Activated naive CD4-positive, alpha-beta T cell treated with anti-CD3 and anti-CD28 coated beads, Interleukin-2, amount 50 U/mL, for 72 hours (primary cell): ENCODE measurements at regions not wholly inside any gene's neighbourhood (a gene's known extent, or its start where the extent isn't known, plus 50 kb on each side); places are given as distances from the start of the nearest gene placed in this dataset.
A peak's percentile ranks its signal among the peaks of the same experiment; 100 is the strongest.

Source experiments
- ATAC-seq, 2 donors: fragments of 150-1000 bp; cut with Tn5 transposase; 2 replicates each; pipeline ENCODE4 v1.10.0; 2021; ENCODE audit warnings: mild to moderate bottlenecking in 2 of 2, moderate library complexity in 2 of 2
- DNase-seq, 2 donors: peaks; one replicate each; pipeline ENCODE4 v3.0.0; 2021 to 2022; ENCODE audit warnings: low spot score in 2 of 2
- H3K27ac Mint-ChIP-seq, 2 donors: one replicate each; pipeline ENCODE4 v1.8.0; 2022; ENCODE audit warnings: mild to moderate bottlenecking in 2 of 2, mixed read lengths in 2 of 2
- H3K36me3 Mint-ChIP-seq, 2 donors: one replicate each; pipeline ENCODE4 v1.8.0; 2022; ENCODE audit warnings: mixed read lengths in 2 of 2
- H3K9me3 Mint-ChIP-seq, 2 donors: one replicate each; pipeline ENCODE4 v1.8.0; 2022; ENCODE audit warnings: mixed read lengths in 2 of 2

GRCh38 chr6:109315341-109316110, 66.7 kb downstream of the CD164 start:
- no peaks in the 10 kb centered on the region for H3K36me3 Mint-ChIP-seq
- H3K27ac Mint-ChIP-seq = no peak overlapping the region
- DNase-seq (no peak), ATAC-seq (no peak)
- H3K9me3 Mint-ChIP-seq = no peaks in the 10 kb centered on the region

- Mint-ChIP-seq H3K9me3 (no peaks in the 10 kb centered on the region), H3K27ac (no peak overlapping the region), H3K36me3 (no peaks in the 10 kb centered on the region)
- no peak for DNase-seq
- ATAC-seq = no peak
These were observed 68.0 kb downstream of the CD164 start for GRCh38 chr6:109314313-109314712.

DNA sequence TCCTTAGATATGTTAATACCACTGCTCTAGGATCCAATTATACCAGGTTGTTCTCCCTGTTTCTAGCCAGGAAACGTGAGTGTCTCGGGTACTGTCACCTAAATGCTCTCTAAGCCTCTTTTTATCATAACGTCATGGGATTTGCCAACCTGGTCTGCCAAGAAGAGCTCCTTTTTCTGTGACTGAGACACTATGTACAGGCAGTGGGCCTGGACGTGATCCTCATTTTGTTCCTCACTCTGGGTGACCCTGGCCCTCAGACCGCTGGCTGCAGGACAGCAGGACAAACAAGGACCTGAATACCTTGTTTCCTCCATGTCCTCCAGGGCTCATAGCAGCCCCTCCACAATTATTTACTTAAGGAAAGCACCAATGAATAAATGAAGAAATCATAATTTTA, 69.1 kb downstream of the CD164 start:
- ATAC-seq (no peak), DNase-seq (no peak)
- Mint-ChIP-seq H3K27ac (no peak overlapping the region), H3K9me3 (no peaks in the 10 kb centered on the region), H3K36me3 (no peaks in the 10 kb centered on the region)

- H3K36me3 Mint-ChIP-seq = no peaks in the 10 kb centered on the region
- DNase-seq (no peak), ATAC-seq (no peak)
- H3K27ac Mint-ChIP-seq = no peak overlapping the region
- H3K9me3 Mint-ChIP-seq = no peaks in the 10 kb centered on the region
These were observed 70.8 kb downstream of the CD164 start for GRCh38 chr6:109311471-109311870.

GRCh38 chr6:109309917-109310316, 72.3 kb downstream of the CD164 start:
- no peaks in the 10 kb centered on the region for H3K9me3 Mint-ChIP-seq
- no peaks in the 10 kb centered on the region for H3K36me3 Mint-ChIP-seq
- no peak for ATAC-seq
- no peak for DNase-seq
- no peak overlapping the region for H3K27ac Mint-ChIP-seq

DNA sequence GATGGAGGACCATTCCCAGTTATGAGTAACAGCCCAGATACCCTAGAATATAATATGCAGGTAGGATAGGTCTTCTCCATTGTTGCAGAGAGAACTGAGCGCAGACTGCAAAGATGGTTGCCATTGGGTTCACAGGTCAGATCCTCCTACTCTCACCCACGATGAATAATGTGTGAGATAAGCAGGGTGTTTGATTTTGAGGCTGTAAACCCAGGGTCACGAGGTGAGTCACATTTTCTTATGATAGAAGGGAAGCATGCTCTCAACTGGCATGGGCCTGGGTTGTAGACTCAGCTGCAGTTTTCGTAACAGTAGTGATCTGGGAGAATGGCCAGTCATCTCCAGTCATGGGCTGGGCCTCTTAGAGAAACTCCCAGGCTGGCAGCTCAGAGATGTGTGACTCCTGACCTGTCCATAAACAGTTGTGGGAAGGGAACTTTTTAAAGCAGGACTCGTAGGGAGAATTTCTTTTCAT, 74.2 kb downstream of the CD164 start:
- H3K27ac Mint-ChIP-seq = no peak overlapping the region

DNA sequence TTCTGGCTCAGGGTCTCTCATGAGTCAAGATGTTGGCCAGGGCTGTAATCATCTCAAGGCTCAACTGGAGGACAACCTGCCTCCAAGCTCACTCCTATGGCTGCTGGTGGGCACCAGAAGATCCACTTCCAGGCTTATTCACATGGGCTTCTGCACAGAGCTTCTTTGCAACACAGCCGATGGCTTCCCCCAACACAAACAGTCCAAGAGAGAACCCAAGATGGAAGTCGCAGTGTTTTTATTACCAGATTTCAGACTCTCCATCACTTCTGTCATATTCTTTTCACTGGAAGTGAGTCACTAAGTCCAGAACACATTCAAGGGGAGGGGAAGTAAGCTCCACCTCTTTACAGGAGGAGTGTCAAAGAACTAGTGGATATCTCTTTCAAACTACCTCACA, 75.5 kb downstream of the CD164 start:
- H3K9me3 Mint-ChIP-seq = no peaks in the 10 kb centered on the region
- ATAC-seq = no peak

More for the DNA sequence above, 74.2 kb downstream of the CD164 start:
- H3K9me3 Mint-ChIP-seq = no peaks in the 10 kb centered on the region
- DNase-seq = peak in 1 of 2 donors; percentile 33
- peak; percentile 90 to 92 for ATAC-seq
- H3K36me3 Mint-ChIP-seq = no peaks in the 10 kb centered on the region

GRCh38 chr6:109305028-109305427, 77.2 kb downstream of the CD164 start:
- H3K9me3 Mint-ChIP-seq = no peaks in the 10 kb centered on the region
- H3K27ac Mint-ChIP-seq = peak overlapping the region in 1 of 2 donors; percentile 21
- DNase-seq (no peak), ATAC-seq (no peak)
- no peaks in the 10 kb centered on the region for H3K36me3 Mint-ChIP-seq

More for the DNA sequence above, 75.5 kb downstream of the CD164 start:
- Mint-ChIP-seq H3K36me3 (no peaks in the 10 kb centered on the region), H3K27ac (no peak overlapping the region)
- DNase-seq = no peak

DNA sequence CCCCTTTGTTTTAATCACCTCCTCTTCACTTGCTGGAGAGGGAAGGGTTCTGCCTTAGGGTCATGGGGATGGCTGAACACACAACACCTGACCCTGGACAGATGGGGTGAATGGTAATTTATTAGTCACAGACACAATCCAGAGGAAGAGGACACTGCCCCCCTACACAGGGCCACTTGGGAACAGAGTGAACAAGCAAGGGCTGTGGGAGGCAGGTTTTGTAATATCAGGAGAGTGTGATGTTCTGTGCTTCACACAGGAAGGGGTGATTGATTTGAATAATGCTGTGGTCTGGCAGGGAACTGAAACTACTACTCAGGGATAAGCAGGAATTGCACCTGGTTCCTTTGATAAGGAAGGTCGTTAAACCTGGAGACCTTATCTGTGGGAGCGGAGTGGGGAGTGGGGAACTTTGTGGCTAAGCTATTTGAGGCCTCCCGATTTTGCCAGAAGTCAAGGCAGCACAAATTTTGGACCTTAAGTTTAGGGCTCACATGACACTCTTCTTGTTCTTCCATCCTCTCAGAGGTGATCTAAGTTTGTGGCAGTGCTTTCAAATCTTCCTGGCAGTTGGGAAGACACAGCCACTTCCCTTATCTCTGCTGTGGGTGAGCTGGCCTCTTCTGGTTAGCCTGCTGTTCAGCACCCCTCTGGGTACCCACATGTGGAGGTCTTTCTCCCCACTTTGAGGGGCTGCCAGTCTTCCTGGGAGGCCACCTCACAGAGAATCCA, 77.8 kb downstream of the CD164 start:
- H3K36me3 Mint-ChIP-seq = no peaks in the 10 kb centered on the region
- ATAC-seq (peak; percentile 65 to 77), DNase-seq (peak in 1 of 2 donors; percentile 27)
- peak overlapping the region; percentile 21 to 60 for H3K27ac Mint-ChIP-seq
- no peaks in the 10 kb centered on the region for H3K9me3 Mint-ChIP-seq

GRCh38 chr6:109303640-109304283, 78.5 kb downstream of the CD164 start:
- peak overlapping the region; percentile 21 to 60 for H3K27ac Mint-ChIP-seq
- no peaks in the 10 kb centered on the region for H3K36me3 Mint-ChIP-seq
- no peak for ATAC-seq
- no peaks in the 10 kb centered on the region for H3K9me3 Mint-ChIP-seq
- no peak for DNase-seq

DNA sequence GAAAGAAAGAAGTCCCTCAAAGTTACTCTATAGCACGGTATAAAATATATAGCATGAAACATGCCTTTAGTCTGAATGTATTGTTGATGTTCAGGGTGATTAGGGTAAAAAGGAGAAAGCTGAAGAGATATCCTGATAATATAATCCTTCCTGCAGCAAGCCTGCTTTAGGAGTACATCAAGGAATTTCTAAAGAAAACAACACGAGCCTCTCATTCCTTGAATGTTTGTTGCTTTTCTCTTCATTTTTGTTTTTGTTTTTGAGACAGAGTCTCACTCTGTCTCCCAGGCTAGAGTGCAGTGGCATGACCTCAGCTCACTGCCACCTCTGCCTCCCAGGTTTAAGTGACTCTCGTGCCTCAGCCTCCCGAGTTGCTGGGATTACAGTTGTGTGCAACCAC, 79.1 kb downstream of the CD164 start:
- no peaks in the 10 kb centered on the region for H3K9me3 Mint-ChIP-seq
- no peak for ATAC-seq
- H3K36me3 Mint-ChIP-seq = no peaks in the 10 kb centered on the region
- no peak overlapping the region for H3K27ac Mint-ChIP-seq
- no peak for DNase-seq

DNA sequence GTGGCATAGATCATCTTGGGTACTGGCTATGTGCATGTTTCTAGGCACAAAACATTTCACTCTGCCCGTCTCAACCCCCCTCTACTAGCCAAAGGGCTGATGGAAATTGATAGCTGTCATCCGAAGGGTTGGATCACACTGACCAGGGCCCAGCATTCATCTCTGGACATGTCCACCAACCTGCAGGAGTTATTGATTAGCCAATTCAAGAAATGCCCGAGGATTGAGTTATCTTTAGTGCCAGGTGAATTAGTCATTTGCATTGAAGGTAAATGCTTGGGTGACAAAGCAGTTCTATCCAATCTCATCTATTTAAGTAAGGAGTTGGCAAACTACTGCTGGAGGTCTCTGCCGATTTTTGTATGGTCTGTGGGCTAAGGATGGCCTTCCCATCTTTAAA, 80.1 kb downstream of the CD164 start:
- DNase-seq (no peak), ATAC-seq (no peak)
- Mint-ChIP-seq H3K36me3 (no peaks in the 10 kb centered on the region), H3K27ac (no peak overlapping the region), H3K9me3 (no peaks in the 10 kb centered on the region)

GRCh38 chr6:109301418-109301817, 80.8 kb downstream of the CD164 start:
- DNase-seq (no peak), ATAC-seq (no peak)
- H3K36me3 Mint-ChIP-seq = no peaks in the 10 kb centered on the region
- no peaks in the 10 kb centered on the region for H3K9me3 Mint-ChIP-seq
- H3K27ac Mint-ChIP-seq = peak overlapping the region in 1 of 2 donors; percentile 45

DNA sequence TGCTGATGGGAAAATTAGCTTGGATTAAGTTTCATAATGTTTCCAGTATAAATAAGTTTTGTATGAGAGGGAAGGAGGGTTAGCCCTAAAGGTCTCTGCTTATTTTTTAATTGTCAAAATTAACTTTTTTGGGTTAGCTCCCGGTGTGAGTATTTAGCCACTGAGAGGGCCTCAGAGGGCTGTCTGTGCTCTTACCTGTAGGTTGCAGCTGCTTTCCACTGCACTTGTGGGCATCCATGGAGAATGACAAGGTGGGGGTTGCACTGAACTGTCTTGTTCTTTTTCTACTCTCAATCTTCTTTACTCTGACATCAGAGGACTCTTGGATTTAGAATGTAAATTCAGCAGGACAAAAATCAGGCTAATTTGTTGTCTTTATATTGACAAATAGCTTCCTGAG, 81.4 kb downstream of the CD164 start:
- no peak overlapping the region for H3K27ac Mint-ChIP-seq
- DNase-seq = no peak
- no peaks in the 10 kb centered on the region for H3K36me3 Mint-ChIP-seq
- no peak for ATAC-seq
- H3K9me3 Mint-ChIP-seq = no peaks in the 10 kb centered on the region

DNA sequence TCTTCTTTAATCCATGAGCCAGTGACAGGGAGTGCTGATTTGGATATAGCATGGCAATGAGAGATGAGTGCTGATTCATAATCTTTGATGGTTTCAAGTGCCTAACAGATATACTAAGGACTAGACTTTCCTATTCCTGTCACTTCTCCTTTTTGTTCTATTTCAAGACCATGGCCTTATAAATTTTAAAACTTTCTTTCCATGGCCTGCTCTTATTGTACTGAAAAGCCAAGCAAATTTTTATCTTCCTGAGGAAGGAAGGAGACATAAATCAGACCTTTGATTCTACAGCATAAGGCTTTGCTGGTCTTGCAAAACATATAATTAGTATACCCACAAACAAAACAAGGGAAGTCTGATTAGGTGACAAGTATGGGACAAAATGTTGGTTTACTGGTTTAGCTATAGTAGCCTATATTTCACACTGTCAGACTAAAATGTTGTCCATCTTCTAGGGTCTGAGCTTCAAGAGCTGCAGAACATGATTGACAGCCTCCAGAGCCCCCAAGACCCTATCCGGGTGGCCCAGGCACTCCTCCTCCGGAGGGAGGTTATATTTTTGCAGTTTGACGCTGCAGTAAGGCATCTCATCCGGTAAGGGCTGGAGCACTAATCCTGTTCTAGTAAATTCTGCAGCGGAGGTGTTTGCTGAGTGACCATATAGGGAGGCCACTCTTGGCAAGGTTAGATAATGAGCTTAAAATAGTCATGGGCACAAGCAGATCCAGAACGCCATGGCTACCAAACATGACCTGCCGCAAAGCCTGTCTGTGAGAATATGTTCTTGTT, 82.3 kb downstream of the CD164 start:
- Mint-ChIP-seq H3K27ac (no peak overlapping the region), H3K36me3 (no peaks in the 10 kb centered on the region), H3K9me3 (no peaks in the 10 kb centered on the region)
- ATAC-seq (no peak), DNase-seq (no peak)

DNA sequence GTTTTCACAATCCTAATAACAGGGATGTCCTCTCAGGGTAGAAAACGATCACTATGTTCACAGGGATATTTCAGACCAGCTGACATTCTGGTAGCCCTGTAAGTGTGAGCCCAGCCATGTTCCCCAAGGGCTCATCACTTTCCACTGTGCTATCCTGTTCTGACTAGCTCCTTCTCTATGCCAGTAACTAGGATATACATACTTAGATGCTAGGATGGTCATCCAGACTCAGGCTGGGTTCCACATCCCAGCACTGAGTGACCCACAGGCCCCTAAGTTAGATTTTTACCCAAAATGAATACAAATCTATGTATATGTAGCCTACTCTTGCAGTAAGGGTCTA, 83.0 kb downstream of the CD164 start:
- Mint-ChIP-seq H3K36me3 (no peaks in the 10 kb centered on the region), H3K27ac (no peak overlapping the region), H3K9me3 (no peaks in the 10 kb centered on the region)
- DNase-seq (no peak), ATAC-seq (no peak)
